ENCODE measurements at regions not wholly inside any gene's neighbourhood (a gene's known extent, or its start where the extent isn't known, plus 50 kb on each side); places are given as distances from the start of the nearest gene placed in this dataset.

DNA sequence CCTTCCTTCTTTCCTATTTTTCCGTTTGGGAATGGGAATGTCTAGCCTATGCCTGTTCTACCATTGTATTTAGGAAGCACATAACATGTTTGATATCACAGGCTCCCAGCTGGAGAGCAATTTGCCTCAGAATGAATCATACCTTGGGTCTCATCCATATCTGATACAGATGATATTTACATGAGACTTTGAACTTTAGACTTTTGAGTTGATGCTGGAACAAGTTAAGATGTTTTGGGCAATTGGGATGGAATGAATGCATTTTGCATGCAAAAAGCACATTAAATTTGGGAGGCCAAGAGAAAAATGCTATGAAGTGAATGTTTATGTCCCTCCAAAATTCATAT is 61.9 kb upstream of the BEGAIN start:
- TF ChIP-seq CTCF (conservative IDR thresholded peaks at IDR 0.05 in 1 of 2, IDR thresholded peaks at IDR 0.05 in 1 of 2; ENCODE audit: low read depth in 1 of 2, low read length in 2 of 2) (no peak), EZH2 (IDR thresholded peaks at IDR 0.05; ENCODE audit: low read length, missing control alignments) (no peak)
